ENCODE measurements at regions not wholly inside any gene's neighbourhood (a gene's known extent, or its start where the extent isn't known, plus 50 kb on each side); places are given as distances from the start of the nearest gene placed in this dataset.

GRCh38 chr12:114506651-114507050 lies 100.7 kb upstream of the TBX5 start:
- no peak for TF ChIP-seq CTCF (conservative IDR thresholded peaks at IDR 0.05; ENCODE audit: low read length)
- TF ChIP-seq EZH2phosphoT487 (IDR thresholded peaks at IDR 0.05; ENCODE audit: borderline replicate concordance, low read depth, low read length) = no peak
